NCI-H524 treated with DMSO at 0.1 percent for 48 hours (cell line): ENCODE measurements at regions not wholly inside any gene's neighbourhood (a gene's known extent, or its start where the extent isn't known, plus 50 kb on each side); places are given as distances from the start of the nearest gene placed in this dataset.
"Not testable (repeated sequence)": the region's sequence is repeated elsewhere in the genome, so short reads cannot be mapped to it uniquely, and the experiment has no call there.

ENCODE experiments used
- DNase-seq: peaks from one replicate; lab custom pipeline; 2025; lab: John Stamatoyannopoulos, UW

GRCh38 chr10:55237462-55237861 is 436.4 kb upstream of the PCDH15 start:
- DNase-seq = no peak

GRCh38 chr10:55233505-55233904 is 432.5 kb upstream of the PCDH15 start:
- no peak for DNase-seq

- DNase-seq = no peak
Measured at GRCh38 chr10:55233090-55233489, 432.1 kb upstream of the PCDH15 start.

- no peak for DNase-seq
Measured at GRCh38 chr10:55232553-55232952, 431.5 kb upstream of the PCDH15 start.

- DNase-seq = no peak
Measured at GRCh38 chr10:55227967-55228366, 426.9 kb upstream of the PCDH15 start.

GRCh38 chr10:55224007-55224781 is 423.2 kb upstream of the PCDH15 start:
- no peak for DNase-seq

GRCh38 chr10:55223352-55223751 is 422.3 kb upstream of the PCDH15 start:
- DNase-seq = no peak

GRCh38 chr10:55220975-55221374 is 419.9 kb upstream of the PCDH15 start:
- DNase-seq = no peak

GRCh38 chr10:55215699-55216098 is 414.7 kb upstream of the PCDH15 start:
- no peak for DNase-seq

GRCh38 chr10:55214608-55215007 is 413.6 kb upstream of the PCDH15 start:
- DNase-seq = no peak

GRCh38 chr10:55212051-55212450 is 411.0 kb upstream of the PCDH15 start:
- no peak for DNase-seq

GRCh38 chr10:55203874-55204273 is 402.8 kb upstream of the PCDH15 start:
- no peak for DNase-seq

- no peak for DNase-seq
Measured at GRCh38 chr10:55203319-55203718, 402.3 kb upstream of the PCDH15 start.

- no peak for DNase-seq
Measured at GRCh38 chr10:55200020-55200419, 399.0 kb upstream of the PCDH15 start.

- DNase-seq = no peak
Measured at GRCh38 chr10:55191236-55191860, 390.3 kb upstream of the PCDH15 start.

- no peak for DNase-seq
Measured at GRCh38 chr10:55183993-55184392, 383.0 kb upstream of the PCDH15 start.

- no peak for DNase-seq
Measured at GRCh38 chr10:55180357-55180756, 379.3 kb upstream of the PCDH15 start.

GRCh38 chr10:55174419-55174818 is 373.4 kb upstream of the PCDH15 start:
- no peak for DNase-seq

- no peak for DNase-seq
Measured at GRCh38 chr10:55169493-55169892, 368.5 kb upstream of the PCDH15 start.

- no peak for DNase-seq
Measured at GRCh38 chr10:55168343-55168742, 367.3 kb upstream of the PCDH15 start.

GRCh38 chr10:55163388-55163979 is 362.5 kb upstream of the PCDH15 start:
- DNase-seq = no peak

GRCh38 chr10:55162321-55162720 is 361.3 kb upstream of the PCDH15 start:
- DNase-seq = not testable (repeated sequence)

GRCh38 chr10:55160655-55161283 is 359.7 kb upstream of the PCDH15 start:
- no peak for DNase-seq
